ENCODE measurements at regions not wholly inside any gene's neighbourhood (a gene's known extent, or its start where the extent isn't known, plus 50 kb on each side); places are given as distances from the start of the nearest gene placed in this dataset.

- TF ChIP-seq CTCF (IDR thresholded peaks at IDR 0.05; ENCODE audit: low read depth, low read length, poor library complexity, severe bottlenecking) (no peak), EZH2phosphoT487 (IDR thresholded peaks at IDR 0.05; ENCODE audit: borderline replicate concordance, low read length) (no peak)
Measured at GRCh38 chr5:30384171-30384570, 809.3 kb upstream of the CDH6 start.
